GM18858 (cell line): ENCODE measurements at regions not wholly inside any gene's neighbourhood (a gene's known extent, or its start where the extent isn't known, plus 50 kb on each side); places are given as distances from the start of the nearest gene placed in this dataset.
"Not testable (repeated sequence)": the region's sequence is repeated elsewhere in the genome, so short reads cannot be mapped to it uniquely, and the experiment has no call there.

Source experiments
- ATAC-seq: cut with Tn5 transposase; IDR thresholded peaks from one replicate; pipeline ENCODE4 v1.9.1; 2021; ENCODE audit not compliant: unreplicated experiment

- ATAC-seq: no peak
Observed at GRCh38 chr2:198917926-198918720, 539.6 kb downstream of the SATB2 start.

DNA sequence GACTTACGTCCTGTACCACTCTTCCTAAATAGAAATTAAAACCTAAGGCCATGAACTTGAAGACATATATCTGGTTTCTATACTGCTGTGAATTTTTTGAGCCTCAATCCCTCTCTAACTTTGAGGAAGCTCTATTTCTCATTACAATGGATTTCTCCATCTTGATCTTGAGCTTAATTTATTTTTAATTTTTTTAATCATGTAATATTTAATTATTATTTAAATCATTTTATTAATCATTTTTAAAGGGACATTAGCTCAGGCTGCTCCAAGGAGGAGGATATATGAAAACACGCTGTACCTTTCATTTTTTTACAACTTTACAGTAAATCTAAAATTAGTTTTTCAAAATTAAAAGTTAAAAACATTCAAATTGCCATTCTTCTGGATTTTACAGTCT, 540.5 kb downstream of the SATB2 start:
- no peak for ATAC-seq

DNA sequence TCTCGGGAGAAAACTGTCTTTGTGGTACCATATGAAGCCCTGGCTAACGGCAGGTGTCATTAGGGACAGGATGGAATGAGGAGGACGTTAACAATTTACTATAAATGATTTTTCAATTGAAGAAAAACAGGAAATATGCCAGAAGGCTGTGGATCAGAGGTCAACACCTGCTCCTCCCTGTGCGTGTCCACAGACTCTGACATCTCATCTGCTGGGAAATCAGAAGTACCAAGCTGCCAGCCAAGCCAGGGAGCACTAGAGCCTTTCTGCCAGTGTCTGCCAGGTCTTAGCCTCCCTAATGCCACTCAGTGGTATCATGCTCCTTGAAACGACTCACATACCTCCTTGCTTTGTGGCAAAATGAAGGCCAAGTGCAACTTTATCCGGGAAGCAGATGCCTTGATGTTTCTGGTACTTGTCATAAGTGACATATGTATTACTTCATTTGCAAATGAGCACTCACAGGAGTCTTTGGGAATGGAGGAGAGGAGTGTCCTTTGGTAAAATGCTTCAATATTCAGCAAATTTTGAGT, 541.1 kb downstream of the SATB2 start:
- ATAC-seq: no peak

DNA sequence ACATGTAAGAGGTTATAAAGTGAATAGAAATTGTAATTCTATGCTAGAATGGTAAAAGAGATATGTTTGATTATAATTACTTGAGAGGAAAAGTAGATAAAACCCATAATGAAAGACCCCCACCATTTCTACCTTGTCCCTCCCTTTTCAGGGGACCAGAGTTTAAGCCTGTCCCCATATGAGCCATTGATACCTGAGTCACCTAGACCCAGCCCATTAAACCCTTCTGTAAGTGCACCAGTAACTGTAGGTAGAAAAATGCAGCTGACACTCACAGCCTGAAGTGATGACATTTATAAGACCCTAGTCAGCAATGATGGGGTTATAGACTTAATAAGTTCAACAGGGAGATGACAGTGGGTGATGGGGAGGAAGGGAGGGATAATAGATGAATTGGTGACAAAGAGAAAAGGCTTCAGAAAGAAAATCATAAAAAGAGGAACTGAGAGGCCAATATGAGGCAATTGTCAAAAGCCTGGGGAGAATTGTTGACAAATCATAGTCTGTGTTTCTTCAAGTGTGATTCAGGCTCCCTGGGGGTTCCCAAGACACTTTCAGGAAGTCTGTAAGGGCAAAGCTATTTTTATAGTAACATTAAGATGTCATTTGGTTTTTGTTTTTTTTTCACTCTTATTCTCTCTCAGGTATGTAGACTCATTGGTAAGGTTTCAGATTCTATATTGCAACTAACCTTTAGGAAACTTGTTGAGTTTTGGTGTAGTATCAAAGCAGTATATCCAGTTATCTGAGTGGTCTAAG, 544.2 kb downstream of the SATB2 start:
- ATAC-seq: peak; percentile 97

DNA sequence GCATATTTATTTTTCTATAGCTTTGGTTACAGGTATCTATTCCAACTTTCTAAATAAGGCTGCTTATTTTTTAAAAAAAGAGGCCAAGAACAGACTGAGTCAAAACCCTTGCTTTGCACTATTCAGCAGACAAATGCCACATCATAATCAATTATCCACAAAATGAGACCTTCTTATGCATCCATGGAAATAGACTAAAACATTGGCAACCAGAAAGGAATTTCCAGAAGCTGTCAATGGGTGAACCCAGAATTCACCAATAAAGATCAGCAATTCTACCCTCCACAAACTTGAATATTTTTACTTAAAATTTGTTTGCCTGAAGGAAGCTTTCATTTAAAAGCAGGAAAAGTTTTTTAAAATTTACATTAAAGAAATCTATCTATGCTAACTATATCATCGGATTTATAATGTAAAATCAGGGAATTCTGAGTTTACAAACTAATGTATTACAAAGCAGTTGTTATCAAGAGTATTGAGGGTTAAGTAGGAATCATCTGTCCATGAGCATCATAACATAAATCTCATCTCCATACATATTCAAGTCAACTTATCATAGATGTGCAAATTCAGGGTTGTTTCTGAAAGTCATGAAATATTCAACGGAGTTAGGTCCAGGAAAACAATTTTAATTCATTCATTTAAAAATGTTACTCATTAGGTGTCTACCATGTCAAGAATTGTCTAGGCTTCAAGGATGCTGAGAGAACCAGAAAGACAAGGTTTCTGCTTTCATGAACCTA, 548.0 kb downstream of the SATB2 start:
- ATAC-seq: no peak

DNA sequence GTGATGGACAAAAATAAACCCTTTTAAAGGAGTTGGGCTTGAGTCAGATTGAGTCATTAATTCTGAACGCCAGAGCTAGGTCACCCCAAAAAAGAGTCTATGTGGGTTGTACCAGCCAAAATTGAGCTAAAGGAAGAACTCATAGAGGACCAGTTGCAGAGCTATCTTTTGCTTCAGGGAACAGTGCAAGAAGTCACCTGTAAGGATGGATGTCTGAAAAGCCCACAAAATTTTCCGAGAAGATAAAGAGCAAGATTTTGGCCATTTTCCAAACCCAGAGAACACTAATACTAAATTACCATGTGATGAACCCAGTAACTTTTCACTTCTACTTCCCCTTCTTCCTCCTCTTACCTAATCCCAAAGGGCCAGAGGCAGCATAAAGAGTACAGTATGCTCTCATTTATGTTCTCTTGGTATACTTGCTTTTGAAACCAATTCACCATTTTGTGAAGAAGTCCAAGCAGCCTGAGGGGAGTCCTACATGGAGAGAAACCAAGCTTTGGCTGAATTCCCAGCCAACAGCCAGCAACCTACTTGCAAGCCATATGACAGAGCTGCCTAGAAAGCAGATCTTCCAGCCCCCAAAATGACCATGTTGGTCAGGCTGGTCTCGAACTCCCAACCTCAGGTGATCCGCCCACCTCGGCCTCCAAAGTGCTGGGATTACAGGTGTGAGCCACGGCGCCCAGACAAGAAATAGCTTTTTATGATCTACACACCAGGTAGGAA, 551.7 kb downstream of the SATB2 start:
- ATAC-seq: peak; percentile 74

DNA sequence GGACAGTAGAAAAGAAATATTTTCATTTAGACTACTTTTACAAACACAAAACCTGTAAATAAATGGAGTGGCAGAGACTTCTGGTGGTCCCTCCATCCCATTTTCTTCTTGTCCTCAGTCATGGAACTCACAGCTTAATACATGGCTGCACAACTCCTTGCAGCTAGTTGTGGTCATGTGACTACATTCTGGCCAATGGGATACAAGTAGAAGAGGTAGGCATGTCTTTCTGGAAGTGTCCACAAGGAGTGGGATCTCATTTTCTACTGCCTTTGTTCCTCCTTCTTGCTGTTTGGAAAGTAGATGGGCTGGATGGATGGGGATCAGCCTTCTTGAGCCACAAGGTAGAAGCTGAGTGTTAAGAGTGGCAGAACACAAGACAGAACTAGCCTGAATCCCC, 555.8 kb downstream of the SATB2 start:
- ATAC-seq: no peak

DNA sequence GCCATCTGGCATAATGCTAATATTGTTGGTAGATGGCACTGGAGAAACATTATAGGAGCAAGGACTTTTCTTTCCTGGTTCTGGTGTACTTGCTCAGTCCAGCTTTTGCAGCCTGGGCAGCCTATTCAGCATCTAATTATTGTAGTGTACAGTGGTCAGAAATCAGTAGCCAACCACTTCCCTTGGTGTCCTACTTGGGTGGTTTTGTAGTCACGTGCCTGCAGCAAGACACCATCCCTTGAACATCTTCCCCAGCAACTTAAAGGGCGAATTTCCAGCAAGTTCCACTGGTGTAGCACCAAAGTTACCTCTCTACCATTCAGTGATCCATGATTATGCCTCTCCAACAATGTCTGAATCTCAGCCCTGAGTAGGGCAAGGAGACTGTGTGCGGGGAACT, 557.6 kb downstream of the SATB2 start:
- ATAC-seq: no peak

DNA sequence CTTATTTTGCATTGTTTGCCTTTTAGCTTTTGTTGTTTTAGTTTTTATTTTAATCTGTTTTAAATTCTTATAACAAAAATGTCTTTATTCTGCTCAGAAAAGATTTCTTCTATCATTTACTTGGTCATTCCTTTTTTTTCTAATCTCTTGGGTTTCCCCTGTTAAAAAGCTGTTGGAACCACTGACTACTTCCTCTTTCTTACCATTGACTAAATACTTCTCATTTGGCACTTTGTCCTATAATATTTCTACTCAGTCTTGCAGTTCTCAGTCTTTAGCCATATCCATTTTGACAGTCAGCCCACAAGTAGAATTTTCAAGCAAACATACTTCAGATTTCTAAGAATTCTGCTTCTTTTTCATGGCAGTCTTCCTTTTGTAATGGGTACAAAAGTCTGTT, 567.2 kb downstream of the SATB2 start:
- ATAC-seq: peak; percentile 93

DNA sequence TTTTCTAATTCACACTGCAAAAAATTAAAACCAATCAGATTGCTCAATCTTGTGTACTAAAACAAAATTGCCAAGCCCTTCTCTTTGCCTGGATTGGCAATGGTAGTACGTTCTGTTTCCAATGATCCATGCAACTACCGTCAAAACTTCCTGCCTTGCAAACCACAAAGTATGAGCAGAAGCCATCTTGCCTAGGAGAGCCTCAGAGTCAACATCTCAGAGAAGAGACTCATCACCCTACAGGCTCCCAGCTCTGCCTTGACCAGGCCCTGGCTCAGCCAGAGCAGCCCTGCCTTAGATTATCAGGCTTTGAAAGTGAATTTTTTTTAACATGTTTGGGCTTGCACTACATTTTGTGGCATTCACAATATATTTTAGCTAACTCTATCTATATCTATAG, 574.1 kb downstream of the SATB2 start:
- no peak for ATAC-seq

- no peak for ATAC-seq
Observed at GRCh38 chr2:198880986-198881385, 576.8 kb downstream of the SATB2 start.

DNA sequence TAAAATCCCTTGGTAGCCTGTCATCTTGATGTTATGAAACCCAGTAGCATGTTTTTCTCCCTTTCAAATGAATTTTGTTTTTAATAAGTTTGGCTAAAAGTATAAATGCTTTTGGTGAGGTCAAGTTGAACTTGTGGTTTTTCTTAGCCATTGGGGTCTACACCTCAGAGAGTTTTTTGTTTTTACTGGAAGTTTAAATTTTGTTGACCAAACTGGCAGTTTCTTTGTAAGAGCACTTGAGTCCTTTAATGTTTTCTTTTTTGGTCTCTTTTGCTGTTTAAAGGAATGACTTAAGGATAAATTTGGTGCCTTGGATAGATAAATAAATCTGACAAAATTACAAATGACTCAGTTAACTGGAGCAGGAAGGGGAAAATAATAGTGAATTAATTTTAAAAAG, 577.3 kb downstream of the SATB2 start:
- ATAC-seq: no peak

DNA sequence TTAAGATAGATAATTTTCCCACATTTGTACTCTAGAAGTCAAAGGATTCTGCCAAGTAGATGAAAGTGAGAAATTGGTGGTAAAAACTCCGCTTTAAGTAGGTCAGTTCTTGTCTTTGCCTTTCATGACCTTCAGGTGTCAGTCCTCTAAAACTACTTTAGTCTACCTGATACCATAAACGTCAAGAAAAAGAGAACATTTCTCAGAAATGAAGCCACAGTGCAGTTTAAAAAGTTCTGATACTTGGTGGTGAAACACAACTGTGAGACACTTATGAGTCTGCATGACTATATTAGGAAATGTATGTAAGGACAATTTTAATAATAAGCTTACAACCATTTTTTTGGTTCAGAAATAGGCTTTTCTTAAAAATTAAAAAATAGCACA, 583.3 kb downstream of the SATB2 start:
- ATAC-seq: peak; percentile 59

- ATAC-seq: no peak
Observed at GRCh38 chr2:198873503-198874471, 584.0 kb downstream of the SATB2 start.

GRCh38 chr2:198863655-198864054, 594.1 kb downstream of the SATB2 start:
- ATAC-seq: no peak

DNA sequence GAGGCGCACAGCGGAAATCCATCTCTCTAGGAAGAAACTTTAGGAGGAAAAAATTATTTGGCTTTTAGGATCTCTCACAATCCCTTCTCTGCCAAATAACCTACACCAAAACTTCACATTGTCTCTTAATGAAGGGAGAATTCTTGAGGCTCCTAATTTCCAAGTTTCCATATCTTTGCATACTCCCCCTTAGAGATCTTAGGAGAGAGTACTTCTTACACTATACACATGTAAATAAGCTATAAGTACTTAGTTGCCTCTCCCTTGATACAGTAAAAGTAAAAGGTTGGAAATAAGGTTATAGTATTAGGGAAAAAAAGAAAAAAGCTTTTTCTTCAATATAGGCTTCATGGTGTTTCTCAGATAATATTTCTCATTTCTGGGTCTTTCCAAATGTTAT, 596.7 kb downstream of the SATB2 start:
- no peak for ATAC-seq

- no peak for ATAC-seq
Observed at GRCh38 chr2:198857246-198857645, 600.5 kb downstream of the SATB2 start.

GRCh38 chr2:198855746-198856145, 602.0 kb downstream of the SATB2 start:
- not testable (repeated sequence) for ATAC-seq

GRCh38 chr2:198852248-198852647, 605.5 kb downstream of the SATB2 start:
- no peak for ATAC-seq

GRCh38 chr2:198825534-198825933, 632.2 kb downstream of the SATB2 start:
- no peak for ATAC-seq
